ENCODE measurements at regions not wholly inside any gene's neighbourhood (a gene's known extent, or its start where the extent isn't known, plus 50 kb on each side); places are given as distances from the start of the nearest gene placed in this dataset.

DNA sequence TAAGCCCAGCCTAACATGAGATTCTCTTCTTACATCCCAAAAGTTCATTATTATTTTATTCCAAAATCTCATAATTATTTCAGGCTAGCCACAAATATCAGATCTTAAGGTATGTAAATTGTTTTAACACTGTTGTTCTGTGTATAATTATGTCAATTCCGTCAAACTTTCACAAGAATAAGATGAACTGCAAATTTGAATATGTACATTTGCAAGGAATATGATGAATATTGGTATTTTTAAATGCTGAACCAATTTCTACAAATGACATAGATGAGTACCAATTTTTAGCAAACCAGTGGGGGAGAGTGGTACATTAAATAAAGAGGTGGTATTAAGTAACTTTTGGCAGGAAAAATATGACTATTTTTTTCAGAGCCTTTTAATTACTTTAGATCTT lies 282.3 kb upstream of the MAD2L1 start:
- TF ChIP-seq, protein P1, sequence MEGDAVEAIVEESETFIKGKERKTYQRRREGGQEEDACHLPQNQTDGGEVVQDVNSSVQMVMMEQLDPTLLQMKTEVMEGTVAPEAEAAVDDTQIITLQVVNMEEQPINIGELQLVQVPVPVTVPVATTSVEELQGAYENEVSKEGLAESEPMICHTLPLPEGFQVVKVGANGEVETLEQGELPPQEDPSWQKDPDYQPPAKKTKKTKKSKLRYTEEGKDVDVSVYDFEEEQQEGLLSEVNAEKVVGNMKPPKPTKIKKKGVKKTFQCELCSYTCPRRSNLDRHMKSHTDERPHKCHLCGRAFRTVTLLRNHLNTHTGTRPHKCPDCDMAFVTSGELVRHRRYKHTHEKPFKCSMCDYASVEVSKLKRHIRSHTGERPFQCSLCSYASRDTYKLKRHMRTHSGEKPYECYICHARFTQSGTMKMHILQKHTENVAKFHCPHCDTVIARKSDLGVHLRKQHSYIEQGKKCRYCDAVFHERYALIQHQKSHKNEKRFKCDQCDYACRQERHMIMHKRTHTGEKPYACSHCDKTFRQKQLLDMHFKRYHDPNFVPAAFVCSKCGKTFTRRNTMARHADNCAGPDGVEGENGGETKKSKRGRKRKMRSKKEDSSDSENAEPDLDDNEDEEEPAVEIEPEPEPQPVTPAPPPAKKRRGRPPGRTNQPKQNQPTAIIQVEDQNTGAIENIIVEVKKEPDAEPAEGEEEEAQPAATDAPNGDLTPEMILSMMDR (IDR thresholded peaks at IDR 0.05), result no peak
- no peak for TF ChIP-seq TCF7L2 (IDR thresholded peaks at IDR 0.05; ENCODE audit: low read depth, low read length)
- TF ChIP-seq SIN3A (IDR thresholded peaks at IDR 0.05; ENCODE audit: borderline replicate concordance, insufficient read depth, low read depth, low read length), result no peak
- no peak for TF ChIP-seq POLR2AphosphoS5 (IDR thresholded peaks at IDR 0.05; ENCODE audit: low read depth, low read length)

Measured in Panc1 (cell line).